ENCODE measurements at regions not wholly inside any gene's neighbourhood (a gene's known extent, or its start where the extent isn't known, plus 50 kb on each side); places are given as distances from the start of the nearest gene placed in this dataset.

DNA sequence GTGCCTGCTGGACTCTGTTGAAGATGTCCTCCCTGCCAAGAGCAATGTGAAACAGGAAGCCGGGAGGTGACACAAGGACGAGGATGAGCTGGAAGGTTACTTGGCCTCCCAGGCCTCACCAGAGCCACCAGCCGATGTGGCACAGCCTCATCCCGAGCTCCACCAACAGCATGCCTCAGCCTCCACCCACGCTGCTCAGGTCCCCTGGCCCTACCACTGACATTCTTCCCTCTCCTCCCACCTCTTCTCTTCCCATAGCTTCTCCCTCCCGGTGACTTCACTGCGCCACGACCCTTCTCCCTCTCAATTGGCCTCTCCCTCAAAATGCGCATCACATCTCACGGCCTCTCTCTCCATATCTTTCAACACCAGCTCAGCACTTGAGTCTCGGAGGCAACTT is 249.9 kb downstream of the SKAP2 start:
- TF ChIP-seq, protein P1, sequence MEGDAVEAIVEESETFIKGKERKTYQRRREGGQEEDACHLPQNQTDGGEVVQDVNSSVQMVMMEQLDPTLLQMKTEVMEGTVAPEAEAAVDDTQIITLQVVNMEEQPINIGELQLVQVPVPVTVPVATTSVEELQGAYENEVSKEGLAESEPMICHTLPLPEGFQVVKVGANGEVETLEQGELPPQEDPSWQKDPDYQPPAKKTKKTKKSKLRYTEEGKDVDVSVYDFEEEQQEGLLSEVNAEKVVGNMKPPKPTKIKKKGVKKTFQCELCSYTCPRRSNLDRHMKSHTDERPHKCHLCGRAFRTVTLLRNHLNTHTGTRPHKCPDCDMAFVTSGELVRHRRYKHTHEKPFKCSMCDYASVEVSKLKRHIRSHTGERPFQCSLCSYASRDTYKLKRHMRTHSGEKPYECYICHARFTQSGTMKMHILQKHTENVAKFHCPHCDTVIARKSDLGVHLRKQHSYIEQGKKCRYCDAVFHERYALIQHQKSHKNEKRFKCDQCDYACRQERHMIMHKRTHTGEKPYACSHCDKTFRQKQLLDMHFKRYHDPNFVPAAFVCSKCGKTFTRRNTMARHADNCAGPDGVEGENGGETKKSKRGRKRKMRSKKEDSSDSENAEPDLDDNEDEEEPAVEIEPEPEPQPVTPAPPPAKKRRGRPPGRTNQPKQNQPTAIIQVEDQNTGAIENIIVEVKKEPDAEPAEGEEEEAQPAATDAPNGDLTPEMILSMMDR (IDR thresholded peaks at IDR 0.05) = no peak

DNA sequence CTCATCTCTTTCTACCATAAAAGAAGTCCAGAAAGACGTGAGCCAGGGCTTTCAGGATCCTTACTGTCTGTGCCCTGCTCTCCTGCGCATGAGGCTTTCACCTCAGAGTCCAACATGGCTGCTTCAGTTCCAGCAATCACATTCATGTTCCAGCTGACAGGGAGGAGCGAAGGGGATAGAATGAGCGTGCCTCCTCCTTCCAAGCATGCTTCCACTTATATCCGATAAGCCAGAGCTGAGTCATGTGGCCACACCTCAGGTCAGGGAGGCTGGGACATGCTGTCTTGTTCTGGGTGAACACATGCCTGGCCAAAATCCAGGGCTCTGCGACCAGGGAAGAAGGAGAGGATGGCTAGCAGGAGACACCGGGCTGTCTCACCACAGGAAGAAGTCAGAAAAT is 248.2 kb downstream of the SKAP2 start:
- TF ChIP-seq, protein P1 (IDR thresholded peaks at IDR 0.05) = no peak

DNA sequence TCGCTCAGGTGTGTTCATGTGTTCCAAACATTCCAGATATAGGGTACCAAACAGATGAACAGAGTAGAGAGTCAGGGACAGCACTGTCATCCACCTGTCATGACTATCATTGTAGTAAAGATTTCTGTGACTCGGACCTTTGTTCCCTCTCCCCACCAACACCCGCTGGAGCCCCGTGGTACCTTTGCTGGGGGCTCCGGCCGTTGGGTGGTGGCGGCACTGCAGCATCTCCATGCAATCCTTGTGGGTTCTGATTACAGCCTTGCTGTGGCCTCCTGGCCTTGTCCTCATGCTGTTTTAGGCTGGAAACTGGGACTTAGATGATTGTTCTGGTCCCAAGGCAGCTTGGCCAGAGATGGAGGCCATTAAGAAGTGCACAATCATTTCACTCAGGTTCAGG is 247.3 kb downstream of the SKAP2 start:
- TF ChIP-seq, protein P1 (IDR thresholded peaks at IDR 0.05) = no peak

All from LNCAP (cell line).